Duodenal mucosa (tissue), 2 donors: ENCODE measurements at regions not wholly inside any gene's neighbourhood (a gene's known extent, or its start where the extent isn't known, plus 50 kb on each side); places are given as distances from the start of the nearest gene placed in this dataset.
"Not testable (repeated sequence)": the region's sequence is repeated elsewhere in the genome, so short reads cannot be mapped to it uniquely, and the experiment has no call there.

Experiments
- H3K27ac ChIP-seq: one replicate; pipeline ENCODE4 v1.7.0; 2013; ENCODE audit warnings: low read depth, low read length
- H3K27me3 ChIP-seq, 2 donors: one replicate each; pipeline ENCODE4 v1.7.0; 2013; ENCODE audit warnings: low read length in 2 of 2, control low read depth in 1 of 2; ENCODE audit not compliant: insufficient read depth in 2 of 2, control insufficient read depth in 1 of 2
- H3K36me3 ChIP-seq, 2 donors: one replicate each; pipeline ENCODE4 v1.7.0; 2013; ENCODE audit warnings: low read length in 2 of 2, control low read depth in 1 of 2; ENCODE audit not compliant: insufficient read depth in 2 of 2, control insufficient read depth in 1 of 2
- H3K4me1 ChIP-seq, 2 donors: one replicate each; pipeline ENCODE4 v1.7.0; 2013; ENCODE audit warnings: low read length in 2 of 2, control low read depth in 1 of 2; ENCODE audit not compliant: insufficient read depth in 2 of 2, control insufficient read depth in 1 of 2
- H3K4me3 ChIP-seq, 2 donors: one replicate each; pipeline ENCODE4 v1.7.0; 2013; ENCODE audit warnings: low read length in 2 of 2, low read depth in 1 of 2
- H3K9ac ChIP-seq, 2 donors: one replicate each; pipeline ENCODE4 v1.7.0; 2013; ENCODE audit warnings: low read length in 2 of 2, low read depth in 1 of 2
- H3K9me3 ChIP-seq, 2 donors: one replicate each; pipeline ENCODE4 v1.7.0; 2013; ENCODE audit warnings: low read length in 2 of 2, control low read depth in 1 of 2; ENCODE audit not compliant: control insufficient read depth in 1 of 2

DNA sequence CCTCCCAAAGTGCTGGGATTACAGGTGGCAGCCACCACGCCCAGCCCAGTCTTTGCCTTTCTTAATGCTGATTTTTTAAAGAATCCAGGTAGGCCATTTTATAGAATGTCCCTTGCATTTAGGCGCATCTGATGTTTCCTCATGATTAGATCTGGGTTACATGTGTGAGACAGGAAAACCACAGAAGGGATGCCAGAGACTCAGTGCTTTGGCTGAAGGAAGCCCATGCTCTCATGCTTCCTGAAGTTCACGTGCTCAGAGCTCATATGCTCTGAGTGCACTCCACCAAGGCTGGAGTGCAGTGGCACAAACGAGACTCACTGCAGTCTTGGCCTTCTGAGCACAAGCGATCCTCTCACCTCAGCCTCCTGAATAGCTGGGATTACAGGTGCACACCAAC, 411.5 kb upstream of the DEFB115 start:
- H3K4me1 ChIP-seq, H3K9me3 ChIP-seq, H3K36me3 ChIP-seq: not testable (repeated sequence)

GRCh38 chr20:30868271-30868670, 389.2 kb upstream of the DEFB115 start:
- not testable (repeated sequence) for H3K9ac ChIP-seq, H3K27ac ChIP-seq, H3K4me1 ChIP-seq, H3K27me3 ChIP-seq, H3K36me3 ChIP-seq, H3K4me3 ChIP-seq
- H3K9me3 ChIP-seq = peaks cover 13% of the 10 kb centered on the region in 2 donors

More for the DNA sequence above, 411.5 kb upstream of the DEFB115 start:
- H3K27ac ChIP-seq, H3K4me3 ChIP-seq, H3K27me3 ChIP-seq, H3K9ac ChIP-seq: not testable (repeated sequence)

GRCh38 chr20:30871127-30871526, 386.3 kb upstream of the DEFB115 start:
- H3K36me3 ChIP-seq, H3K27ac ChIP-seq, H3K4me1 ChIP-seq, H3K4me3 ChIP-seq, H3K9ac ChIP-seq, H3K27me3 ChIP-seq: not testable (repeated sequence)
- H3K9me3 ChIP-seq = peaks cover 12 to 18% of the 10 kb centered on the region in 2 donors

GRCh38 chr20:30872252-30872651, 385.2 kb upstream of the DEFB115 start:
- not testable (repeated sequence) for H3K4me3 ChIP-seq, H3K36me3 ChIP-seq, H3K27ac ChIP-seq, H3K27me3 ChIP-seq, H3K4me1 ChIP-seq, H3K9ac ChIP-seq
- peaks cover 8 to 18% of the 10 kb centered on the region in 2 donors for H3K9me3 ChIP-seq

DNA sequence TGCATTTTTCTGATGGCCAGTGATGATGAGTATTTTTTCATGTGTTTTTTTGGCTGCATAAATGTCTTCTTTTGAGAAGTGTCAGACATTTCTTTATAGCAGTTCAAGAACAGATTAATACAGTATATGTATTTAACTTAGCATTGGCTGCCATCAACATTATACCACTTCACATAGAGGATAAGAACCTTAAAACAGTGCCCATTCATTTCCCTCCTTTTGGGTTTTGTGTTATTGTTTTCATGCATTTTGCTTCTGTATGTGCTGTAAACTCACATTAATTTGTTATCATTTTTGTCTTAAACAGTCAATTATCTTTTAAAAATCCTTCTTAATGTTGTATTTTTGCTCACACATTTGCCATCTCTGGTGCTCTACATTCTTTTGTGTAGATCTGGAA, 381.6 kb upstream of the DEFB115 start:
- not testable (repeated sequence) for H3K4me3 ChIP-seq, H3K27ac ChIP-seq, H3K27me3 ChIP-seq, H3K9ac ChIP-seq, H3K36me3 ChIP-seq, H3K4me1 ChIP-seq
- peaks cover 8 to 11% of the 10 kb centered on the region in 2 donors for H3K9me3 ChIP-seq

GRCh38 chr20:30891400-30891799, 366.1 kb upstream of the DEFB115 start:
- H3K27ac ChIP-seq, H3K9ac ChIP-seq, H3K9me3 ChIP-seq, H3K27me3 ChIP-seq, H3K36me3 ChIP-seq, H3K4me3 ChIP-seq, H3K4me1 ChIP-seq: not testable (repeated sequence)

- H3K4me1 ChIP-seq = no peaks in the 10 kb centered on the region
- H3K9ac ChIP-seq = no peak overlapping the region
- H3K27ac ChIP-seq = no peak overlapping the region
- no peak overlapping the region for H3K4me3 ChIP-seq
- no peaks in the 10 kb centered on the region for H3K36me3 ChIP-seq
- H3K9me3 ChIP-seq = peaks cover 0 to 3% of the 10 kb centered on the region in 2 donors
- no peaks in the 10 kb centered on the region for H3K27me3 ChIP-seq
Observed at GRCh38 chr20:30892541-30893345, 364.7 kb upstream of the DEFB115 start.

DNA sequence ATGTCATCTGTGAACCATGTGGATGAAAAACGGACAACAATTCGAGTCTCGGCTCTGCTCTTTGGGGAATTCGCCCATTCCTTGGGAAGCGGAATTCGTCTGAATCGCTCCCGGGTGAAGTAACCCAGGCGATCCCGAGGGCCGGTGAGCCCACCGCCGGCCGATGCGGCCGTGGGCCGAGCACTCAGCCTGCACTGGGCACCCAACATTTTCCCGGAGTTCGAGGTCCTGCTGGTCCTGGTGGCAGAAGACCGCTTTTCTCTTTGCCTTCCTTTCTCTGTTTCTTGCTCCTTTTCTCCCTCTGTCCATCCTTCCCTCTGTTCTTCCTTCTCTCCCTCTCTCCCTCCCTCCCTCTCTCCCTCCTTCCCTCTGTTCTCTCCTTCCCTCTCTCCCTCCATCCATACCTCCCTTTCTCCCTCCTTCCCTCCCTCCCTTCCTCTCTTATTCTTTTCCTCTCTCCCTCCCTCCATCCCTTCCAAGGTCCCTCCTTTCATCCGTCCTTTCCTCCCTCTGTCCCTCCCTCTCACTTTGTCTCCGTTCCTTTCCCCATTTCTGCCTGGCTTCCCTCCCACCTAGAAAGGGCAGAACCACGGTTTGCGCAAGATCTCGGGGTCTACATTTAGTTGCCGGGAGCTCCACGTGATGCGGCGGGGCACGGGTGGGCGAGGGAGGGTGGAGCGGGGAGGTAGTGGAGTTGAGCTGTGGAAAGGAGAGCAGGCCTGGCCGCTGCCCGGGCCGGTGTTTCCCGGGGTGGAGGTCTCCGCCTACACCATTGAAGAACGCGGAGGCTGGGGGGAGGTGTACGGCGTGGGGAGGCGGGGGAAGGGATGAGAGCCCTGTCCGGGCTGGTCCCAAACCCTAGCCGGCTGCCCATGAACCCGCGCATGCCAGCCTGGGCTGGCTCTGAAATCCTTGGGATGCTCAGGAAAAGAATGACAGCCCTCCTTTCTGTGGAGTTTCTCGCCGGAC, 363.8 kb upstream of the DEFB115 start:
- not testable (repeated sequence) for H3K27me3 ChIP-seq, H3K4me3 ChIP-seq, H3K36me3 ChIP-seq, H3K9me3 ChIP-seq, H3K9ac ChIP-seq, H3K27ac ChIP-seq, H3K4me1 ChIP-seq

GRCh38 chr20:30894707-30895353, 362.6 kb upstream of the DEFB115 start:
- H3K4me1 ChIP-seq, H3K4me3 ChIP-seq, H3K27ac ChIP-seq, H3K36me3 ChIP-seq, H3K27me3 ChIP-seq, H3K9me3 ChIP-seq, H3K9ac ChIP-seq: not testable (repeated sequence)

GRCh38 chr20:30895354-30895711, 362.1 kb upstream of the DEFB115 start:
- H3K9ac ChIP-seq, H3K27ac ChIP-seq, H3K4me3 ChIP-seq, H3K9me3 ChIP-seq, H3K27me3 ChIP-seq, H3K4me1 ChIP-seq, H3K36me3 ChIP-seq: not testable (repeated sequence)
